ENCODE measurements at regions not wholly inside any gene's neighbourhood (a gene's known extent, or its start where the extent isn't known, plus 50 kb on each side); places are given as distances from the start of the nearest gene placed in this dataset.

- TF ChIP-seq BACH1 (IDR thresholded peaks at IDR 0.05; ENCODE audit: low read length), result no peak
- no peak for TF ChIP-seq EZH2 (IDR thresholded peaks at IDR 0.05; ENCODE audit: low read depth, low read length, severe bottlenecking)
- no peak for TF ChIP-seq POLR2AphosphoS5 (IDR thresholded peaks at IDR 0.05; ENCODE audit: low read depth, low read length)
- no peak for TF ChIP-seq NRF1 (IDR thresholded peaks at IDR 0.05; ENCODE audit: low read depth, low read length)
- TF ChIP-seq TBP (IDR thresholded peaks at IDR 0.05; ENCODE audit: low read depth, low read length), result no peak
- TF ChIP-seq CHD2 (IDR thresholded peaks at IDR 0.05; ENCODE audit: low read length), result no peak
- TF ChIP-seq RNF2 (IDR thresholded peaks at IDR 0.05; ENCODE audit: borderline replicate concordance, low read depth, low read length, missing control alignments, poor library complexity, severe bottlenecking), result no peak
- TF ChIP-seq KDM4A (IDR thresholded peaks at IDR 0.05; ENCODE audit: low read depth, low read length, severe bottlenecking), result no peak
Measured at GRCh38 chr15:95600367-95600766, 730.1 kb upstream of the NR2F2 start (continued).

All from H1 (cell line).